ENCODE measurements at regions not wholly inside any gene's neighbourhood (a gene's known extent, or its start where the extent isn't known, plus 50 kb on each side); places are given as distances from the start of the nearest gene placed in this dataset.

- TF ChIP-seq REST (IDR thresholded peaks at IDR 0.05; ENCODE audit: unreplicated experiment): no peak
- TF ChIP-seq, protein P1, sequence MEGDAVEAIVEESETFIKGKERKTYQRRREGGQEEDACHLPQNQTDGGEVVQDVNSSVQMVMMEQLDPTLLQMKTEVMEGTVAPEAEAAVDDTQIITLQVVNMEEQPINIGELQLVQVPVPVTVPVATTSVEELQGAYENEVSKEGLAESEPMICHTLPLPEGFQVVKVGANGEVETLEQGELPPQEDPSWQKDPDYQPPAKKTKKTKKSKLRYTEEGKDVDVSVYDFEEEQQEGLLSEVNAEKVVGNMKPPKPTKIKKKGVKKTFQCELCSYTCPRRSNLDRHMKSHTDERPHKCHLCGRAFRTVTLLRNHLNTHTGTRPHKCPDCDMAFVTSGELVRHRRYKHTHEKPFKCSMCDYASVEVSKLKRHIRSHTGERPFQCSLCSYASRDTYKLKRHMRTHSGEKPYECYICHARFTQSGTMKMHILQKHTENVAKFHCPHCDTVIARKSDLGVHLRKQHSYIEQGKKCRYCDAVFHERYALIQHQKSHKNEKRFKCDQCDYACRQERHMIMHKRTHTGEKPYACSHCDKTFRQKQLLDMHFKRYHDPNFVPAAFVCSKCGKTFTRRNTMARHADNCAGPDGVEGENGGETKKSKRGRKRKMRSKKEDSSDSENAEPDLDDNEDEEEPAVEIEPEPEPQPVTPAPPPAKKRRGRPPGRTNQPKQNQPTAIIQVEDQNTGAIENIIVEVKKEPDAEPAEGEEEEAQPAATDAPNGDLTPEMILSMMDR (conservative IDR thresholded peaks at IDR 0.05; ENCODE audit: low read depth in 2 of 2): no peak
- no peak for TF ChIP-seq EZH2 (IDR thresholded peaks at IDR 0.05; ENCODE audit: low read depth, unreplicated experiment)
- TF ChIP-seq POLR2AphosphoS5 (IDR thresholded peaks at IDR 0.05; ENCODE audit: low read depth): no peak
- no peak for TF ChIP-seq EZH2phosphoT487 (IDR thresholded peaks at IDR 0.05; ENCODE audit: unreplicated experiment)
- TF ChIP-seq ZNF331 (CRISPR knock-in tag; IDR thresholded peaks at IDR 0.05; ENCODE audit: low read depth): no peak
- TF ChIP-seq ETS1 (IDR thresholded peaks at IDR 0.05): no peak
- TF ChIP-seq CREB1 (CRISPR knock-in tag; IDR thresholded peaks at IDR 0.05; ENCODE audit: low read depth): no peak
These were observed 311.0 kb upstream of the PRDM1 start for GRCh38 chr6:105775095-105775494.
